IMR-90 (cell line): ENCODE measurements at regions not wholly inside any gene's neighbourhood (a gene's known extent, or its start where the extent isn't known, plus 50 kb on each side); places are given as distances from the start of the nearest gene placed in this dataset.

Experiments used
- ATAC-seq: fragments of 200-7000 bp; cut with Tn5 transposase; 2 replicates; pipeline ENCODE4 v1.9.1; 2020; ENCODE audit warnings: low read depth, mild to moderate bottlenecking, moderate library complexity
- BruUV-seq: library from RNA; stranded (reverse); fragments of 400-500 nt; replicated peaks from 2 replicates; lab custom pipeline; 2021; lab: Mats Ljungman, UMichigan
- CTCF ChIA-PET: fragments of 300-600 bp; formaldehyde crosslinking; extraction: SDS; loops from one replicate; lab custom pipeline; 2021; ENCODE audit warnings: antibody characterized with exemption; lab: Yijun Ruan, JAX
- POLR2A ChIA-PET: fragments of 300-600 bp; sonication (Branson Sonifier 250); formaldehyde crosslinking; loops from one replicate; lab custom pipeline; 2022; ENCODE audit warnings: antibody characterized with exemption; ENCODE audit not compliant: unreplicated experiment; lab: Charles Lee
- DNase-seq: peaks from one replicate; pipeline ENCODE4 v3.0.0; 2013
- H2AFZ ChIP-seq: replicated peaks from 2 replicates; pipeline ENCODE3; 2013; ENCODE audit warnings: low read length, mild to moderate bottlenecking; ENCODE audit not compliant: poor library complexity
- H2AK5ac ChIP-seq: 2 replicates; pipeline ENCODE4 v1.6.1; 2013; ENCODE audit warnings: low read depth, low read length, inconsistent platforms
- H2AK9ac ChIP-seq: replicated peaks from 2 replicates; pipeline ENCODE3; 2013; ENCODE audit warnings: mild to moderate bottlenecking, low read depth, low read length, moderate library complexity; ENCODE audit not compliant: poor library complexity
- H2BK120ac ChIP-seq: 2 replicates; pipeline ENCODE4 v1.6.1; 2013; ENCODE audit warnings: low read depth, low read length, inconsistent platforms
- H2BK15ac ChIP-seq: 3 replicates; pipeline ENCODE4 v1.6.1; 2013; ENCODE audit warnings: low read depth, low read length, inconsistent platforms
- H2BK20ac ChIP-seq: 2 replicates; pipeline ENCODE4 v1.6.1; 2013; ENCODE audit warnings: low read depth, mild to moderate bottlenecking, inconsistent platforms, low read length, moderate library complexity
- H2BK5ac ChIP-seq: 2 replicates; pipeline ENCODE4 v1.6.1; 2013; ENCODE audit warnings: mild to moderate bottlenecking, low read depth, low read length, inconsistent platforms; ENCODE audit not compliant: poor library complexity, severe bottlenecking
- H3K14ac ChIP-seq: replicated peaks from 2 replicates; pipeline ENCODE4 v1.6.1; 2013; ENCODE audit warnings: low read depth, low read length, inconsistent platforms
- H3K18ac ChIP-seq: 2 replicates; pipeline ENCODE4 v1.6.1; 2013; ENCODE audit warnings: low read depth, low read length, control low read depth
- H3K23ac ChIP-seq: 2 replicates; pipeline ENCODE4 v1.6.1; 2013; ENCODE audit warnings: low read depth, low read length, inconsistent platforms
- H3K27ac ChIP-seq: 2 replicates; pipeline ENCODE4 v1.5.1; 2013; ENCODE audit warnings: mild to moderate bottlenecking, control low read depth, low read length; ENCODE audit not compliant: insufficient read depth
- H3K27me3 ChIP-seq: 2 replicates; pipeline ENCODE4 v1.6.1; 2013; ENCODE audit warnings: low read length; ENCODE audit not compliant: control insufficient read depth, insufficient read depth
- H3K36me3 ChIP-seq: 2 replicates; pipeline ENCODE4 v1.6.1; 2013; ENCODE audit warnings: low read length, mixed read lengths; ENCODE audit not compliant: control insufficient read depth, insufficient read depth
- H3K4ac ChIP-seq: 2 replicates; pipeline ENCODE4 v1.6.1; 2013; ENCODE audit warnings: low read depth, low read length, inconsistent platforms
- H3K4me1 ChIP-seq: 2 replicates; pipeline ENCODE4 v1.6.1; 2013; ENCODE audit warnings: low read length, mixed read lengths; ENCODE audit not compliant: control insufficient read depth, insufficient read depth
- H3K4me2 ChIP-seq: 2 replicates; pipeline ENCODE4 v1.6.1; 2013; ENCODE audit warnings: low read depth, mild to moderate bottlenecking, control low read depth, low read length, moderate library complexity
- H3K4me3 ChIP-seq: 2 replicates; pipeline ENCODE4 v1.5.1; 2013; ENCODE audit warnings: low read depth, mild to moderate bottlenecking, control low read depth, low read length, moderate library complexity; ENCODE audit not compliant: insufficient read depth
- H3K56ac ChIP-seq: 2 replicates; pipeline ENCODE4 v1.6.1; 2013; ENCODE audit warnings: low read length, inconsistent platforms; ENCODE audit not compliant: insufficient read depth; ENCODE audit errors: extremely low read depth
- H3K79me1 ChIP-seq, 2 experiments: 2 replicates each; pipeline ENCODE4 v1.6.1; 2013; ENCODE audit warnings: low read length in 2 of 2, inconsistent platforms in 1 of 2, low read depth in 1 of 2
- H3K9ac ChIP-seq: 2 replicates; pipeline ENCODE4 v1.6.1; 2013; ENCODE audit warnings: low read depth, low read length, control low read depth
- H3K9me1 ChIP-seq: 2 replicates; pipeline ENCODE4 v1.6.1; 2013; ENCODE audit warnings: low read length, inconsistent platforms; ENCODE audit not compliant: insufficient read depth
- H3K9me3 ChIP-seq: 2 replicates; pipeline ENCODE4 v1.6.1; 2013; ENCODE audit warnings: low read length; ENCODE audit not compliant: control insufficient read depth, insufficient read depth
- H4K20me1 ChIP-seq: 2 replicates; pipeline ENCODE4 v1.6.1; 2013; ENCODE audit warnings: low read length, inconsistent platforms; ENCODE audit not compliant: insufficient read depth
- H4K5ac ChIP-seq: 2 replicates; pipeline ENCODE4 v1.6.1; 2013; ENCODE audit warnings: mild to moderate bottlenecking, low read depth, low read length, control low read depth
- H4K8ac ChIP-seq, 2 experiments: 2 replicates each; pipeline ENCODE4 v1.6.1; 2013; ENCODE audit warnings: low read depth in 2 of 2, low read length in 2 of 2, control low read depth in 1 of 2, inconsistent platforms in 1 of 2
- H4K91ac ChIP-seq: 2 replicates; pipeline ENCODE4 v1.6.1; 2013; ENCODE audit warnings: low read depth, low read length, inconsistent platforms; ENCODE audit not compliant: insufficient read depth
- BHLHE40 ChIP-seq: fragments of 150-350 bp; IDR thresholded peaks from 2 replicates; pipeline ENCODE4 v1.6.1; 2016; ENCODE audit warnings: mild to moderate bottlenecking, low read depth, low read length
- CEBPB ChIP-seq: IDR thresholded peaks from 2 replicates; pipeline ENCODE4 v1.6.1; 2012; ENCODE audit warnings: low read depth, low read length, improper control_type of control experiment
- CHD1 ChIP-seq: IDR thresholded peaks from 2 replicates; pipeline ENCODE4 v1.6.1; 2012; ENCODE audit warnings: low read depth, low read length, improper control_type of control experiment
- CTCF ChIP-seq: conservative IDR thresholded peaks from 2 replicates; pipeline ENCODE4 v1.5.1; 2012; ENCODE audit warnings: mild to moderate bottlenecking, low read depth, low read length, improper control_type of control experiment
- ELK1 ChIP-seq: fragments of 150-350 bp; IDR thresholded peaks from 2 replicates; pipeline ENCODE4 v1.6.1; 2016; ENCODE audit warnings: low read depth, mild to moderate bottlenecking, low read length, moderate library complexity, borderline replicate concordance
- FOS ChIP-seq: fragments of 150-350 bp; IDR thresholded peaks from 2 replicates; pipeline ENCODE4 v1.6.1; 2016; ENCODE audit warnings: low read depth, low read length
- MAFK ChIP-seq: IDR thresholded peaks from 2 replicates; pipeline ENCODE4 v1.6.1; 2012; ENCODE audit warnings: low read depth, low read length, improper control_type of control experiment
- MAZ ChIP-seq: IDR thresholded peaks from 2 replicates; pipeline ENCODE4 v1.6.1; 2012; ENCODE audit warnings: low read depth, mild to moderate bottlenecking, low read length, improper control_type of control experiment, moderate library complexity, borderline replicate concordance
- MXI1 ChIP-seq: IDR thresholded peaks from 2 replicates; pipeline ENCODE4 v1.6.1; 2012; ENCODE audit warnings: low read depth, mild to moderate bottlenecking, low read length, moderate library complexity, borderline replicate concordance
- NFE2L2 ChIP-seq: fragments of 150-350 bp; IDR thresholded peaks from 2 replicates; pipeline ENCODE4 v1.6.1; 2016; ENCODE audit warnings: low read depth, mild to moderate bottlenecking, low read length
- POLR2A ChIP-seq: IDR thresholded peaks from 2 replicates; pipeline ENCODE4 v1.6.1; 2012; ENCODE audit warnings: mild to moderate bottlenecking, low read depth, low read length
- RAD21 ChIP-seq: IDR thresholded peaks from 2 replicates; pipeline ENCODE4 v1.6.1; 2012; ENCODE audit warnings: low read length, improper control_type of control experiment
- RCOR1 ChIP-seq: IDR thresholded peaks from 2 replicates; pipeline ENCODE4 v1.6.1; 2012; ENCODE audit warnings: mild to moderate bottlenecking, low read length, improper control_type of control experiment; ENCODE audit not compliant: insufficient replicate concordance
- RFX5 ChIP-seq: IDR thresholded peaks from 2 replicates; pipeline ENCODE4 v1.8.0; 2012; ENCODE audit warnings: low read depth, mild to moderate bottlenecking, low read length, moderate library complexity
- SMC3 ChIP-seq: fragments of 150-350 bp; IDR thresholded peaks from 2 replicates; pipeline ENCODE4 v1.6.1; 2016; ENCODE audit warnings: low read depth, mild to moderate bottlenecking, antibody characterized with exemption, low read length, moderate library complexity
- USF2 ChIP-seq: fragments of 150-350 bp; IDR thresholded peaks from 2 replicates; pipeline ENCODE4 v1.6.1; 2017; ENCODE audit warnings: mild to moderate bottlenecking, antibody characterized with exemption, low read length, low read depth
- WGBS, 2 experiments: methylation state at CpG; one replicate each; pipeline versions ENCODE4 v1.1.5 to v1.1.7; 2013; ENCODE audit warnings: missing lambda C conversion rate in 2 of 2; ENCODE audit not compliant: insufficient read length in 1 of 2; ENCODE audit errors: extremely low coverage in 2 of 2; 5-methylcytosine and 5-hydroxymethylcytosine counted together
- dilution Hi-C: fragments of 300-500 bp; cut with HindIII; formaldehyde crosslinking; loops from one replicate; pipeline ENCODE4 v1.14.3; 2018; ENCODE audit warnings: low sequenced_read_pairs; ENCODE audit not compliant: unreplicated experiment
- in situ Hi-C: fragments of 300-500 bp; cut with MboI; formaldehyde crosslinking; loops from 3 replicates; pipeline ENCODE4 v1.14.3; 2019; ENCODE audit warnings: low sequenced_read_pairs, inconsistent platforms, mixed read lengths
- intact Hi-C: fragments of 100-400 bp; cut with micrococcal nuclease; formaldehyde crosslinking; loops from 2 replicates; pipeline ENCODE4 v1.10.0; 2022

GRCh38 chr1:70828177-70828576 lies 219.4 kb downstream of the PTGER3 start:
- H2AFZ ChIP-seq, result no peak overlapping the region
- no peak overlapping the region for H3K18ac ChIP-seq
- H3K4me1 ChIP-seq, result no peaks in the 10 kb centered on the region
- no peak overlapping the region for H3K9ac ChIP-seq
- dilution Hi-C loops, result no loop called here
- no peaks in the 10 kb centered on the region for H3K9me1 ChIP-seq
- no peak overlapping the region for H4K5ac ChIP-seq
- no peak overlapping the region for H2AK5ac ChIP-seq
- no TSS peak for BruUV-seq
- H3K14ac ChIP-seq, result no peak overlapping the region
- no peak for TF ChIP-seq CEBPB
- TF ChIP-seq FOS, result no peak
- TF ChIP-seq MAFK, result no peak
- no peak for TF ChIP-seq CTCF
- TF ChIP-seq USF2, result no peak
- no peak for TF ChIP-seq BHLHE40
- no peak for TF ChIP-seq RFX5
- no peak for TF ChIP-seq ELK1
- TF ChIP-seq MXI1, result no peak
- no peak for TF ChIP-seq POLR2A
- no peak for TF ChIP-seq NFE2L2
- no peak for TF ChIP-seq MAZ
- TF ChIP-seq RAD21, result no peak
- no peak for TF ChIP-seq CHD1
- TF ChIP-seq RCOR1, result no peak
- no peak for TF ChIP-seq SMC3
- H2BK20ac ChIP-seq, result no peak overlapping the region
- ChIA-PET CTCF (no interaction called here), POLR2A (no interaction called here)
- ATAC-seq (no peak), DNase-seq (no peak)
- no peaks in the 10 kb centered on the region for H3K79me1 ChIP-seq
- H2BK15ac ChIP-seq, result no peak overlapping the region
- in situ Hi-C loops, result no loop called here
- no peak overlapping the region for H2BK5ac ChIP-seq
- no peak overlapping the region for H3K56ac ChIP-seq
- no peak overlapping the region for H3K23ac ChIP-seq
- no peak overlapping the region for H3K4me2 ChIP-seq
- no peaks in the 10 kb centered on the region for H3K36me3 ChIP-seq
- H3K9me3 ChIP-seq, result peaks cover 2% of the 10 kb centered on the region; the same call in 1 of the 2 replicates
- no peaks in the 10 kb centered on the region for H3K27me3 ChIP-seq
- H3K27ac ChIP-seq, result no peak overlapping the region
- no peak overlapping the region for H4K8ac ChIP-seq
- no peak overlapping the region for H4K91ac ChIP-seq
- WGBS, 2 experiments, result no CpG with 5 or more reads among the region's 1 CpG
- H2AK9ac ChIP-seq, result no peak overlapping the region
- H2BK120ac ChIP-seq, result no peak overlapping the region
- intact Hi-C loops, result no loop called here
- H3K4me3 ChIP-seq, result no peak overlapping the region
- H3K4ac ChIP-seq, result no peak overlapping the region
- no peaks in the 10 kb centered on the region for H4K20me1 ChIP-seq
